ENCODE measurements at regions not wholly inside any gene's neighbourhood (a gene's known extent, or its start where the extent isn't known, plus 50 kb on each side); places are given as distances from the start of the nearest gene placed in this dataset.

GRCh38 chr7:149635561-149636329 is 137.6 kb downstream of the ZNF467 start:
- DNase-seq: no peak
- TF ChIP-seq POLR2A (IDR thresholded peaks at IDR 0.05; ENCODE audit: low read length) (no peak), GATA1 (IDR thresholded peaks at IDR 0.05; ENCODE audit: low read depth, low read length) (no peak)

GRCh38 chr7:149633976-149634945 is 136.7 kb upstream of the ZNF746 start:
- TF ChIP-seq POLR2A (IDR thresholded peaks at IDR 0.05; ENCODE audit: low read length) (no peak), GATA1 (IDR thresholded peaks at IDR 0.05; ENCODE audit: low read depth, low read length) (no peak)
- no peak for DNase-seq

- peak; percentile 7 to 20 for DNase-seq
These were observed 130.9 kb upstream of the ZNF746 start for GRCh38 chr7:149628361-149629149.

- DNase-seq: no peak
- TF ChIP-seq POLR2A (IDR thresholded peaks at IDR 0.05; ENCODE audit: low read length) (no peak), GATA1 (IDR thresholded peaks at IDR 0.05; ENCODE audit: low read depth, low read length) (no peak)
These were observed 130.3 kb upstream of the ZNF746 start for GRCh38 chr7:149627911-149628310.

GRCh38 chr7:149626972-149627371 is 129.4 kb upstream of the ZNF746 start:
- TF ChIP-seq GATA1 (IDR thresholded peaks at IDR 0.05; ENCODE audit: low read depth, low read length) (no peak), POLR2A (IDR thresholded peaks at IDR 0.05; ENCODE audit: low read length) (no peak)
- no peak for DNase-seq

- TF ChIP-seq GATA1 (IDR thresholded peaks at IDR 0.05; ENCODE audit: low read depth, low read length) (no peak), POLR2A (IDR thresholded peaks at IDR 0.05; ENCODE audit: low read length) (no peak)
- no peak for DNase-seq
These were observed 128.4 kb upstream of the ZNF746 start for GRCh38 chr7:149625947-149626392.

- TF ChIP-seq POLR2A (IDR thresholded peaks at IDR 0.05; ENCODE audit: low read length) (no peak), GATA1 (IDR thresholded peaks at IDR 0.05; ENCODE audit: low read depth, low read length) (no peak)
- peak; percentile 74 to 83 for DNase-seq
These were observed 127.8 kb upstream of the ZNF746 start for GRCh38 chr7:149625340-149625946.

- peak; percentile 98 for DNase-seq
- TF ChIP-seq POLR2A (IDR thresholded peaks at IDR 0.05; ENCODE audit: low read length) (peak; percentile 89), GATA1 (IDR thresholded peaks at IDR 0.05; ENCODE audit: low read depth, low read length) (no peak)
These were observed 127.1 kb upstream of the ZNF746 start for GRCh38 chr7:149624419-149625339.

- TF ChIP-seq GATA1 (IDR thresholded peaks at IDR 0.05; ENCODE audit: low read depth, low read length) (no peak), POLR2A (IDR thresholded peaks at IDR 0.05; ENCODE audit: low read length) (no peak)
- peak; percentile 65 to 73 for DNase-seq
These were observed 126.4 kb upstream of the ZNF746 start for GRCh38 chr7:149624006-149624405.

- peak; percentile 60 to 71 for DNase-seq
These were observed 125.8 kb upstream of the ZNF746 start for GRCh38 chr7:149623262-149623997.

GRCh38 chr7:149622444-149623210 is 125.0 kb upstream of the ZNF746 start:
- TF ChIP-seq POLR2A (IDR thresholded peaks at IDR 0.05; ENCODE audit: low read length) (no peak), GATA1 (IDR thresholded peaks at IDR 0.05; ENCODE audit: low read depth, low read length) (no peak)
- peak; percentile 27 to 37 for DNase-seq
